ENCODE measurements at regions not wholly inside any gene's neighbourhood (a gene's known extent, or its start where the extent isn't known, plus 50 kb on each side); places are given as distances from the start of the nearest gene placed in this dataset.
"Not testable (repeated sequence)": the region's sequence is repeated elsewhere in the genome, so short reads cannot be mapped to it uniquely, and the experiment has no call there.

DNA sequence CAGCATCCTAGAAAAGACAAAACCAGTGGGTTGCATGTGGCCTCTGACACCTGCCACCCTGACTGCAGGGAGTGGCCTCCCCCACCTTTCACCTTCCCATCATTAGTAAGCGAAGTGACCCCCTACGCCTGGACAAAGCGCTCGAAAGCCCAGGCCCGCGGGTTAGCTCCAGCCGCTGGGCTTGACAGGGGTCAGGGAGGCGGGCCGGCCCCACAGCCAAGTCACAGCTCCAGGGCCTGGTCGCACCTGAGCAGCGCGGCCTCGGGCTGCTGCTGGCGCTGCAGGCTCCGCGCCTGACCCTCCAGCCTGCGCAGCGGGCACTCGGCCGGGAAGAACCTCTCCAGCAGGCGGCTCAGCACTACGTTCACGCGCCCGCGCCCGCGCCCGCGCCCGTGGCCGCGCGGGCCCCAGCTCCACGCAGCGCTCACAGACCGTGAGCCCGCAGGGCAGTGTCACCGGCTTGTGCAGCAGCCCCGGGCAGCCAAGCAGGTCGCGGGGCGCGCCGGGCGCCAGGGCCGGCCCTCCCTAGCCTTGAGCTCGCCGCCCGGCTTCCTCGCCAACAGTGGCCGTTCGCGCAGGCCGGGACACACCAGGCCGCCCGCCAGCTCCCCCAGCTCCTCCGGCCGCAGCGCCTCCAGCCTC is 93.3 kb downstream of the POTEC start:
- TF ChIP-seq, protein P1, sequence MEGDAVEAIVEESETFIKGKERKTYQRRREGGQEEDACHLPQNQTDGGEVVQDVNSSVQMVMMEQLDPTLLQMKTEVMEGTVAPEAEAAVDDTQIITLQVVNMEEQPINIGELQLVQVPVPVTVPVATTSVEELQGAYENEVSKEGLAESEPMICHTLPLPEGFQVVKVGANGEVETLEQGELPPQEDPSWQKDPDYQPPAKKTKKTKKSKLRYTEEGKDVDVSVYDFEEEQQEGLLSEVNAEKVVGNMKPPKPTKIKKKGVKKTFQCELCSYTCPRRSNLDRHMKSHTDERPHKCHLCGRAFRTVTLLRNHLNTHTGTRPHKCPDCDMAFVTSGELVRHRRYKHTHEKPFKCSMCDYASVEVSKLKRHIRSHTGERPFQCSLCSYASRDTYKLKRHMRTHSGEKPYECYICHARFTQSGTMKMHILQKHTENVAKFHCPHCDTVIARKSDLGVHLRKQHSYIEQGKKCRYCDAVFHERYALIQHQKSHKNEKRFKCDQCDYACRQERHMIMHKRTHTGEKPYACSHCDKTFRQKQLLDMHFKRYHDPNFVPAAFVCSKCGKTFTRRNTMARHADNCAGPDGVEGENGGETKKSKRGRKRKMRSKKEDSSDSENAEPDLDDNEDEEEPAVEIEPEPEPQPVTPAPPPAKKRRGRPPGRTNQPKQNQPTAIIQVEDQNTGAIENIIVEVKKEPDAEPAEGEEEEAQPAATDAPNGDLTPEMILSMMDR (IDR thresholded peaks at IDR 0.05): peak in 2 of 5 experiments; percentile 12 to 37
- TF ChIP-seq EP300 (IDR thresholded peaks at IDR 0.05; ENCODE audit: low read depth): not testable (repeated sequence)
